CD4-positive, alpha-beta T cell treated with Interleukin-10 for 1 hour (primary cell): ENCODE measurements at regions not wholly inside any gene's neighbourhood (a gene's known extent, or its start where the extent isn't known, plus 50 kb on each side); places are given as distances from the start of the nearest gene placed in this dataset.

ENCODE experiments used
- DNase-seq: peaks from one replicate; pipeline ENCODE4 v3.0.0-alpha.2; 2020

GRCh38 chr9:130755377-130756007 lies 61.9 kb downstream of the EXOSC2 start:
- DNase-seq, result no peak

DNA sequence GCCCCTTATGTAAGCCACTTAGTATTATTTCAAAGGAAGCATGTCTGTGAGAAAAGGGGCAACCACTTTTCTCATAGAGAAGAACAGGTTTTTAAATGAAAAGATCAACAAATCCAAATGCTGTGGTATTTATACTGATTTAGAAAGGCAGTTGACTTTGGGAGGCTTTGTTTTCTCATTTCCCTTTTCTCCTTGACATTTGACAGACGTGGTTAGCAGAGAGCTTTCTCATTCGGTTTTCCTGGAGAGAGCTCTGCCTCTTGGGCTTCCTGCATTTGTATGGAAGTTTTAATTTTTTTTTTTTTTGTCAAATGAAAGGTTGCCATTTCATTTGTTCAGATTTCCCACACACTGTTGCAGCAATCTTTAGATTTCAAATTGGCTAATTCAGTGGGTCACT lies 62.5 kb downstream of the EXOSC2 start:
- no peak for DNase-seq

DNA sequence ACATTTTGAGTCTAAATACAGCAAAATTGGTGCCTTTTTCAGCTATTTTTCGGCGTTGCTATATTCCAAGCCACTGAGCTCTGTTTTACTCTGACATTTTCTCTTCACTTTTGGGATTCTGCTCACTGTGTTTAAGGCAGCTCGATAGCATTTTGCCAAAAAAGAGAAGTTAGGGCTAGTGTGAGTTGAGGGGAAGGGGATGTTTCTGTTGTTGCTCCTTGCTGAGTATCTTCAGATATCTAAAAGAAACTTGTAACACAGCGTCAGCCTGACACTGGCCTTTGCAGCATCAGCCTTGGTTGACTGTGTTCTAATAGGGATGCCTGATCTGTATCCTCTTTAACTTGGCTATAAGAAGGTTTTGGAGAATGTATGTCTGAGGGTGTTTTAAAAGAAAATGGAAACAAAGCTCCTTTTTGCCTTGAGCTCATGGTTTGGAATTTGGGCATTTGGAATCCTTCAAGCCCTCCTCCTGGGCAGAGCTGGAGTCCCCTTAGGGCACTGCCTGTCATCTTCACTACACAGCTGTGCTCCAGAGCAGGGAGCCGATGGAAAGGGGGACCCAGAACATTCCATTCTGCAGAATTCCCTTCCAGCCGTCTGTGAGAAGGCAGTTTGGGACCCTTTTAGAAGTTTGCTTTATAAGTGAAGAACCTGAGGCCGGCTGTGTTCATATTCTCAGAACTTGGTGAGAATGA lies 63.0 kb downstream of the EXOSC2 start:
- no peak for DNase-seq

- no peak for DNase-seq
These were observed 66.2 kb downstream of the EXOSC2 start for GRCh38 chr9:130759738-130760137.

DNA sequence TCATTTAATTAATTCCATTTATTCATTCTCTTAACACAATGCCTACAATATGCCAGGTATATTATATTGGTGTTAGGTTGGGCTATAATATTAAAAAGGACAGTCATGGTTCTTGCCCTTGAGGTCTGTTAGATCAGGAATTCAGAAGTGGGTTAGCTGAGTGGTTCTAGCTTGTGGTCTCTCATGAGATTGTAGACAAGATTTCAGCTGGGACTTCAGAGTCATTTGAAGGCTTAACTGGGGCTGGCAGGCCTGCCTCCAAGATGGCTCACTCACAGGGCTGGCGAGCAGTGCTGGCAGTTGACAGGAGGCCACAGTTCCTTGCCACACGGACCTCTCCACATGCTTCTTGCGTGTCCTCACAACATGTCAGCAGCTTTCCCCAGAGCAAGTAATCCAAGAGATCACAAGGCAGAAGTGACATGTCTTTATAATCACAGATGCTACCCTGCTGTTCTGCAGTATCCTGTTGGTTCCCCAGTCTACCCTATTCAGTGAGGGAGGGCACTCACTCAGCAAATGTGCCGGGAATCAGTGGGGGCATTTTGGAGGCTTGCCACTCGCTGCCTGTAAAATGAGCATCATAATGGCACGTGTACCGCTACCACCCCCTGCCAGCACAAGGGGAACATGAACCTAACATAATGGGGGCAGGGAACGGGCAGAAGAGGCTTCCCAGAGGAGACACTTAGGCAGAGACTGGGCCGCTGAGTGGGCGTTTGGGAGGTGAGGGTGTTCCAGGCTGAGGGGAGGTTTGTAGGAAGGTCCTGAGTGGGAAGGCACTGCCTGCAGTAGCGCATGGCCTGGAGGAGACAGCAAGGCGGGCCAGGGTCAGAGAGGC lies 70.0 kb downstream of the EXOSC2 start:
- DNase-seq, result no peak

DNA sequence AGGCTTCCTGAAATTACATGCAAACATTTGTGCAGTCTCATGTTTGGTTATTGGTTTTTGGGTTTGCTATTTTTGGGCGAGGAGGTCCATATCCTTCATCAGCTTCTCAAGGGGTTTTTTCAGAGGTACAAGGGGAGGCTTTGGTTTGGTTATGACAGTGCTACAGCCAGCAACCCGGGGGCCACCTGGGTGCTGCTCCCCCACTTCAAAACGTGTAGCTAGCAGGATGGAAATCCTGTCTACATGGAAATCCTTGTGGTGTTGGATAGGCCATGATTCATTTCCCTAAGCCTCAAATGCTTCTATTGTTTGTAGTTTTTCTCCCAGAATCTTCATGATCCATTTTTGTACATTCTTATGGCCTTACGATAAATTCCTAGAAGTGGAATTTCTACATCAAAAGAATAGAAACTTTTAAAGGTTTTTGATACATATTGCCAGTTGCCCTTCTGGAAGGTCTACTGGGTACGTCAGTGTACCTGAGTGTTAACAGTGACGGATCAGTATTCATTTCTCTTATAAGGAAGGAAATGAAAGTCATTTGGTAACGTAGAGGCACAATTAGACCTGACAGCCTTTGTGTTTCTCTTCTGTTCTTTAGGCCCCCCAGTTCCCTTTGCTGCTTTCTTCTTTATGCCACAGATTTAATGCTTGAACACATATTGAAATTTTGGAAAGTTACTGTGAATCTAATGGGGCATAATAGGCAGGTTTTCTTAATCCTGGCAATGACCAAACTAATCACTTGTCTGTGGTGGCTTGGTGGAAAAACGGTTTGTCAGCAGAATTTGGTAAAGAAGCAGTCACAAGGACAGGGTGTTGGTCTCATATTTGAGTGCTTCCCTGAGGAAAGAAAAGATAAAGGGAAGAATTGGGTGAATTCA lies 69.7 kb upstream of the ABL1 start:
- DNase-seq, result no peak

- DNase-seq, result no peak
These were observed 68.8 kb upstream of the ABL1 start for GRCh38 chr9:130766021-130766926.

- no peak for DNase-seq
These were observed 68.1 kb upstream of the ABL1 start for GRCh38 chr9:130766927-130767307.

- DNase-seq, result no peak
These were observed 66.8 kb upstream of the ABL1 start for GRCh38 chr9:130768265-130768664.

- no peak for DNase-seq
These were observed 66.1 kb upstream of the ABL1 start for GRCh38 chr9:130768891-130769403.

- DNase-seq, result no peak
These were observed 65.0 kb upstream of the ABL1 start for GRCh38 chr9:130770093-130770492.

- peak; percentile 47 for DNase-seq
These were observed 64.2 kb upstream of the ABL1 start for GRCh38 chr9:130770679-130771442.

DNA sequence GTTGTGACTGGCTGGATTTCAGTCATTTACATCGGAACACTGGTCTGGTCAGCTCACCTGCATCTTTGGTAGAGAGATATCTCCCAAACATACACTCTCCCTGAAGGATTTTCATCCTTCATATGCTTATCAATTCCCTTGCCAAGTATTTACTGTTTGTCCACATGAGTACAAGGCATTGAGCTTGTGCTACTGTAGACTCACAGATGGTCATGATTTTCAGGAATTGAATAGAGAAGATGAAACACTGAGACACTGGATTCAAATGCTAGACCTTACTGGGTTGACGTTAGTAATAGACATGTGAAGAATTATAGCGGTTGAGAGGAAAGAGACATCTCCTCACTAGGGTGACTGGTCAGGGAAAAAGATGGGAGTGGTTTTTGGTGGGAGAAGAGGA lies 62.9 kb upstream of the ABL1 start:
- DNase-seq, result no peak

GRCh38 chr9:130774183-130774582 lies 60.9 kb upstream of the ABL1 start:
- DNase-seq, result no peak

GRCh38 chr9:130775336-130775991 lies 59.6 kb upstream of the ABL1 start:
- no peak for DNase-seq

DNA sequence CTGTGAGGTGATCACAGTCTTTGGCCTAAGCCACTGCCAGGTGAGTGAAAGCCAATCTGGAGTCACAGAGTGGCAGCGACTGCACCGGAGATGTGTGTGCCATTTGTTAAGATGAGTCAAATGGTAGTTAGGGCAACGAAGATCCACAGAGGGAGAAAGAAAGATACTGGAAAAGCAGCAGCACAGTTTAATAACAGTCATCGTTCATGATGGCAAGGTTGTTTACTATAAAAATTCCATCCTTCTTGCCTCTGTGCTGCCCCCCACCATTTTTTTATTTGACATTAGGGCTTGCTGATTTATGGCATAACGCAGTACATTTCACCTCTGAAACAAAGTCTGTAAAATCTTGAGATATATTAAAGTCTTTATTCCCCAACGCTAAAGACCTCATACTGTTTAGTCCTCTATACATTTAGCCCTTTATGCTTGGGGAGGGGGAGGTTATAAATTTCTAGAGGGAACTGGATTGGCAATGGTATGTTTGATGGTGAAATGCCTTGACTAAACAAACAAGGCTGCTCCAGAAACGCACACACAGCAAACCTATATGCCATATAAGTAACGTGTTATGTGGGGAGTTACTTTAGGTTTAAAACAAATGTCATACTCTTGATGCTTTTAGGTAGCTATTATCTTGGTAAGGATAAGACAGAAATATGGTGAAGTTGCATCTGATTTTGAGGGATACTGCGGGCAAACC lies 55.8 kb upstream of the ABL1 start:
- no peak for DNase-seq

DNA sequence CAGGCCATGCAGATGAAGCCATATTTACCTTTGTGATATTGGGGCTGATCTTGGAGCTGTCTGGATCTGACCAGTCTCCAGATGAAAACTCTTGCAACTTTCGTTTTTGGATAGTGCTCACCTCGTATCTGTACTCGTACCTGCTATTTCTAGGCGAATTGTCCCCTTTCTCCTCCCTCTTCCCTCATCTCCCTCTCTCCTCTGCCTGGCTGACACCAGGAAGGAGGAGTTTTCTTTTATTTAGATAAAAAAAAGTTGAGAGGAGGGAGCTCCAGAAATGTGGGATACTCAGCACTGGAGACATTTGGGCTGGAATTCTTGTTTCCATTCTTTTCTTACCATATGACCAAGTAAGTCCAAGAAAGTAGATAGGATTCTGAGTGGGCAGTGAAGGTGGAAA lies 54.6 kb upstream of the ABL1 start:
- DNase-seq, result no peak

GRCh38 chr9:130780865-130781504 lies 54.1 kb upstream of the ABL1 start:
- no peak for DNase-seq

GRCh38 chr9:130781569-130781968 lies 53.5 kb upstream of the ABL1 start:
- no peak for DNase-seq
